Parathyroid adenoma (tissue), 2 donors: ENCODE measurements at regions not wholly inside any gene's neighbourhood (a gene's known extent, or its start where the extent isn't known, plus 50 kb on each side); places are given as distances from the start of the nearest gene placed in this dataset.

Experiments used
- H2AFZ ChIP-seq: fragments of 300-600 bp; sonication (generic); one replicate; pipeline ENCODE4 v1.7.0; 2017; ENCODE audit warnings: antibody characterized with exemption, mild to moderate bottlenecking
- H3K27ac ChIP-seq: fragments of 300-600 bp; sonication (generic); one replicate; pipeline ENCODE4 v1.7.0; 2017
- H3K27me3 ChIP-seq: fragments of 300-600 bp; sonication (generic); one replicate; pipeline ENCODE4 v1.7.0; 2017; ENCODE audit warnings: low read length; ENCODE audit not compliant: control insufficient read depth, insufficient read depth
- H3K36me3 ChIP-seq: fragments of 300-600 bp; sonication (generic); one replicate; pipeline ENCODE4 v1.7.0; 2017; ENCODE audit warnings: low read length; ENCODE audit not compliant: control insufficient read depth, insufficient read depth
- H3K4me1 ChIP-seq: fragments of 300-600 bp; sonication (generic); one replicate; pipeline ENCODE4 v1.7.0; 2017; ENCODE audit warnings: control low read depth
- H3K4me2 ChIP-seq: fragments of 300-600 bp; sonication (generic); one replicate; pipeline ENCODE4 v1.7.0; 2017; ENCODE audit warnings: low read length
- H3K4me3 ChIP-seq: fragments of 300-600 bp; sonication (generic); one replicate; pipeline ENCODE4 v1.7.0; 2017; ENCODE audit warnings: low read depth, low read length
- H3K79me2 ChIP-seq: fragments of 300-600 bp; sonication (generic); one replicate; pipeline ENCODE4 v1.7.0; 2017; ENCODE audit warnings: control low read depth
- H3K9ac ChIP-seq: fragments of 300-600 bp; sonication (generic); one replicate; pipeline ENCODE4 v1.7.0; 2017; ENCODE audit warnings: mild to moderate bottlenecking
- H3K9me3 ChIP-seq: fragments of 300-600 bp; sonication (generic); one replicate; pipeline ENCODE4 v1.7.0; 2017; ENCODE audit warnings: low read length; ENCODE audit not compliant: control insufficient read depth
- TF ChIP-seq, protein P1 (sequence below): fragments of 300-600 bp; sonication (generic); IDR thresholded peaks from one replicate; pipeline ENCODE4 v1.7.0; 2017; ENCODE audit warnings: antibody characterized with exemption, mild to moderate bottlenecking
- donor health status: primary hyperparathyroidism.

GRCh38 chr3:146861262-146861661 lies 256.1 kb upstream of the PLSCR5 start:
- H3K36me3 ChIP-seq, result no peaks in the 10 kb centered on the region
- H2AFZ ChIP-seq, result no peak overlapping the region
- H3K9me3 ChIP-seq, result no peaks in the 10 kb centered on the region
- H3K27ac ChIP-seq, result no peak overlapping the region
- H3K27me3 ChIP-seq, result no peaks in the 10 kb centered on the region
- no peaks in the 10 kb centered on the region for H3K79me2 ChIP-seq
- H3K4me3 ChIP-seq, result no peak overlapping the region
- no peaks in the 10 kb centered on the region for H3K4me1 ChIP-seq
- no peak overlapping the region for H3K9ac ChIP-seq
- TF ChIP-seq, protein P1, sequence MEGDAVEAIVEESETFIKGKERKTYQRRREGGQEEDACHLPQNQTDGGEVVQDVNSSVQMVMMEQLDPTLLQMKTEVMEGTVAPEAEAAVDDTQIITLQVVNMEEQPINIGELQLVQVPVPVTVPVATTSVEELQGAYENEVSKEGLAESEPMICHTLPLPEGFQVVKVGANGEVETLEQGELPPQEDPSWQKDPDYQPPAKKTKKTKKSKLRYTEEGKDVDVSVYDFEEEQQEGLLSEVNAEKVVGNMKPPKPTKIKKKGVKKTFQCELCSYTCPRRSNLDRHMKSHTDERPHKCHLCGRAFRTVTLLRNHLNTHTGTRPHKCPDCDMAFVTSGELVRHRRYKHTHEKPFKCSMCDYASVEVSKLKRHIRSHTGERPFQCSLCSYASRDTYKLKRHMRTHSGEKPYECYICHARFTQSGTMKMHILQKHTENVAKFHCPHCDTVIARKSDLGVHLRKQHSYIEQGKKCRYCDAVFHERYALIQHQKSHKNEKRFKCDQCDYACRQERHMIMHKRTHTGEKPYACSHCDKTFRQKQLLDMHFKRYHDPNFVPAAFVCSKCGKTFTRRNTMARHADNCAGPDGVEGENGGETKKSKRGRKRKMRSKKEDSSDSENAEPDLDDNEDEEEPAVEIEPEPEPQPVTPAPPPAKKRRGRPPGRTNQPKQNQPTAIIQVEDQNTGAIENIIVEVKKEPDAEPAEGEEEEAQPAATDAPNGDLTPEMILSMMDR, result no peak
- H3K4me2 ChIP-seq, result no peak overlapping the region

DNA sequence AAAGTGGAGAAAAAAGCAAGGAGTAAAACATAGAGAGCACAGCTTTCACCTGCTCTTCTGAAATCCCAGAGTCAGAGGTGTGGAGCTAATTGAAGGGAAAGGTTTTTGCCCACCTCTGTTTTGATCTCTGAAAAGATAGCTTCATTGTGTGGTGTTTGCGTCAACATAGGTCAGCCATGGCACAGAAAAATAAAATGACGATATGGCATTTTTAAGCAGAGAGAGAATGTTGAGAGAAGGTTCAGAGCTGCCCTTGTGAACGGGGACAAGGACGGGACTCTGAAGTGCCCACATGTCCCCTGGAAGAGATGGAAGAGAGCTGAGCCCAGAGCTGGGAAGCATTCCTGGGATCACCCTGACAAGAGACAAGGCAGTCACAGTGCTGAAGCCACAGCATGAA lies 249.4 kb upstream of the PLSCR5 start:
- Histone ChIP-seq H3K79me2 (no peaks in the 10 kb centered on the region), H3K27ac (no peak overlapping the region), H3K27me3 (no peaks in the 10 kb centered on the region), H2AFZ (no peak overlapping the region), H3K4me2 (no peak overlapping the region), H3K9me3 (no peaks in the 10 kb centered on the region), H3K4me3 (no peak overlapping the region), H3K36me3 (no peaks in the 10 kb centered on the region), H3K4me1 (no peaks in the 10 kb centered on the region), H3K9ac (no peak overlapping the region)
- TF ChIP-seq, protein P1, result no peak

GRCh38 chr3:146851665-146852064 lies 246.5 kb upstream of the PLSCR5 start:
- Histone ChIP-seq H3K9ac (no peak overlapping the region), H3K27me3 (no peaks in the 10 kb centered on the region), H3K9me3 (no peaks in the 10 kb centered on the region), H3K79me2 (no peaks in the 10 kb centered on the region), H3K4me1 (no peaks in the 10 kb centered on the region), H3K4me3 (no peak overlapping the region), H3K4me2 (no peak overlapping the region), H3K36me3 (no peaks in the 10 kb centered on the region), H2AFZ (no peak overlapping the region), H3K27ac (no peak overlapping the region)
- TF ChIP-seq, protein P1, result no peak

GRCh38 chr3:146845361-146845760 lies 240.2 kb upstream of the PLSCR5 start:
- no peak overlapping the region for H3K4me3 ChIP-seq

GRCh38 chr3:146843476-146843875 lies 238.3 kb upstream of the PLSCR5 start:
- H3K27me3 ChIP-seq, result no peaks in the 10 kb centered on the region
- TF ChIP-seq, protein P1, result no peak
- H3K4me1 ChIP-seq, result no peaks in the 10 kb centered on the region
- H3K4me3 ChIP-seq, result no peak overlapping the region
- H3K9ac ChIP-seq, result no peak overlapping the region
- H2AFZ ChIP-seq, result no peak overlapping the region
- H3K79me2 ChIP-seq, result no peaks in the 10 kb centered on the region
- no peaks in the 10 kb centered on the region for H3K9me3 ChIP-seq
- no peaks in the 10 kb centered on the region for H3K36me3 ChIP-seq
- H3K4me2 ChIP-seq, result no peak overlapping the region
- H3K27ac ChIP-seq, result no peak overlapping the region

More at GRCh38 chr3:146845361-146845760, 240.2 kb upstream of the PLSCR5 start:
- Histone ChIP-seq H3K79me2 (no peaks in the 10 kb centered on the region), H3K4me2 (no peak overlapping the region), H3K9ac (no peak overlapping the region), H2AFZ (no peak overlapping the region), H3K4me1 (no peaks in the 10 kb centered on the region), H3K27me3 (no peaks in the 10 kb centered on the region), H3K9me3 (no peaks in the 10 kb centered on the region), H3K36me3 (no peaks in the 10 kb centered on the region), H3K27ac (no peak overlapping the region)
- TF ChIP-seq, protein P1, result no peak
